NCI-H345 treated with DMSO at 0.1 percent for 48 hours (cell line): ENCODE measurements at regions not wholly inside any gene's neighbourhood (a gene's known extent, or its start where the extent isn't known, plus 50 kb on each side); places are given as distances from the start of the nearest gene placed in this dataset.

ENCODE experiments used
- DNase-seq: peaks from one replicate; lab custom pipeline; 2025; ENCODE audit not compliant: unreplicated experiment; lab: John Stamatoyannopoulos, UW

- DNase-seq = peak; percentile 35
Observed at GRCh38 chr1:221335161-221336101, 406.5 kb downstream of the DUSP10 start.

GRCh38 chr1:221336126-221336525 lies 405.8 kb downstream of the DUSP10 start:
- DNase-seq = no peak

- no peak for DNase-seq
Observed at GRCh38 chr1:221337106-221337505, 404.8 kb downstream of the DUSP10 start.

- DNase-seq = no peak
Observed at GRCh38 chr1:221343136-221343535, 398.8 kb downstream of the DUSP10 start.

- DNase-seq = no peak
Observed at GRCh38 chr1:221343607-221344006, 398.3 kb downstream of the DUSP10 start.

- DNase-seq = no peak
Observed at GRCh38 chr1:221344693-221345092, 397.2 kb downstream of the DUSP10 start.

GRCh38 chr1:221347706-221348105 lies 394.2 kb downstream of the DUSP10 start:
- no peak for DNase-seq

GRCh38 chr1:221350091-221350490 lies 391.8 kb downstream of the DUSP10 start:
- DNase-seq = no peak

GRCh38 chr1:221356693-221357092 lies 385.2 kb downstream of the DUSP10 start:
- DNase-seq = no peak

GRCh38 chr1:221363039-221363438 lies 378.9 kb downstream of the DUSP10 start:
- DNase-seq = no peak

GRCh38 chr1:221366495-221367110 lies 375.3 kb downstream of the DUSP10 start:
- DNase-seq = no peak

- DNase-seq = no peak
Observed at GRCh38 chr1:221371705-221372104, 370.2 kb downstream of the DUSP10 start.

- DNase-seq = no peak
Observed at GRCh38 chr1:221373795-221374194, 368.1 kb downstream of the DUSP10 start.

GRCh38 chr1:221376286-221376685 lies 365.6 kb downstream of the DUSP10 start:
- no peak for DNase-seq

- no peak for DNase-seq
Observed at GRCh38 chr1:221381910-221382623, 359.8 kb downstream of the DUSP10 start.

GRCh38 chr1:221392453-221392852 lies 349.4 kb downstream of the DUSP10 start:
- no peak for DNase-seq

- DNase-seq = no peak
Observed at GRCh38 chr1:221394011-221394544, 347.8 kb downstream of the DUSP10 start.

- no peak for DNase-seq
Observed at GRCh38 chr1:221396526-221396925, 345.4 kb downstream of the DUSP10 start.

- no peak for DNase-seq
Observed at GRCh38 chr1:221397141-221397540, 344.7 kb downstream of the DUSP10 start.

- DNase-seq = no peak
Observed at GRCh38 chr1:221397606-221398005, 344.3 kb downstream of the DUSP10 start.

GRCh38 chr1:221405146-221405545 lies 336.7 kb downstream of the DUSP10 start:
- DNase-seq = no peak
